Spinal cord (tissue), 9 donors: ENCODE measurements at regions not wholly inside any gene's neighbourhood (a gene's known extent, or its start where the extent isn't known, plus 50 kb on each side); places are given as distances from the start of the nearest gene placed in this dataset.
A peak's percentile ranks its signal among the peaks of the same experiment; 100 is the strongest.

Experiments used
- DNase-seq, 6 donors: peaks; one replicate each; pipeline versions ENCODE4 v3.0.0 to v3.0.0-alpha.2; 2013 to 2015; ENCODE audit warnings: low spot score in 6 of 6, low read depth in 4 of 6
- H3K27ac ChIP-seq: one replicate; pipeline ENCODE4 v1.5.1; 2013; ENCODE audit warnings: low read depth, low read length, control low read depth
- H3K27me3 ChIP-seq: one replicate; pipeline ENCODE4 v1.6.1; 2013; ENCODE audit warnings: low read length; ENCODE audit not compliant: control insufficient read depth, insufficient read depth
- H3K36me3 ChIP-seq: one replicate; pipeline ENCODE4 v1.6.1; 2013; ENCODE audit warnings: low read length; ENCODE audit not compliant: control insufficient read depth, insufficient read depth
- H3K4me1 ChIP-seq: one replicate; pipeline ENCODE4 v1.6.1; 2013; ENCODE audit warnings: low read length; ENCODE audit not compliant: control insufficient read depth, insufficient read depth
- H3K4me3 ChIP-seq: one replicate; pipeline ENCODE4 v1.5.1; 2013; ENCODE audit warnings: low read depth, low read length, control low read depth
- H3K9me3 ChIP-seq: one replicate; pipeline ENCODE4 v1.6.1; 2013; ENCODE audit warnings: low read length; ENCODE audit not compliant: control insufficient read depth, insufficient read depth
- WGBS: methylation state at CpG from one replicate; pipeline ENCODE4 v1.1.5; 2013; ENCODE audit warnings: missing lambda C conversion rate; ENCODE audit not compliant: insufficient coverage; 5-methylcytosine and 5-hydroxymethylcytosine counted together
- donor health status: healthy.

DNA sequence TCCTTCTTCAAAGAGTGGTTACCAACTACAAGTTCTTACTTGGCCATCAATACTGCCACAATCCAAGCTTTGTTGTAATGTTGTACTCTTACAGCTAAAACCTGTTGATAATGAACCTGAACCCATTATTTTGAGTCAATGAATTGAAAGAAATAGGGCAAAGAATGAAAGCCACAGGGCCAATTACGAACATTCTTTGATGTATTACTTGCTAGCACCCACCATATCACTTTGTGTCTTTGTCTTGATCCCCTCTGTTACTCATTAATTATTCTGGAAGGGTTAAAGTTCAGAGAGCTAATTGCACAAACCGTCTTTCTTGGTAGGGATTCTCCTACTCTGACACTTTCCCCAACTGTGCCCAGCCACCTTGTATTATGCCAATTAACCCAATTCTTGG lies 53.2 kb upstream of the TFEC start:
- H3K36me3 ChIP-seq = no peaks in the 10 kb centered on the region
- H3K27ac ChIP-seq = no peak overlapping the region
- H3K4me3 ChIP-seq = no peak overlapping the region
- no peaks in the 10 kb centered on the region for H3K27me3 ChIP-seq
- 20% methylated on average over 2 of the region's 2 CpGs for WGBS
- DNase-seq = no peak
- no peaks in the 10 kb centered on the region for H3K4me1 ChIP-seq
- H3K9me3 ChIP-seq = no peaks in the 10 kb centered on the region

DNA sequence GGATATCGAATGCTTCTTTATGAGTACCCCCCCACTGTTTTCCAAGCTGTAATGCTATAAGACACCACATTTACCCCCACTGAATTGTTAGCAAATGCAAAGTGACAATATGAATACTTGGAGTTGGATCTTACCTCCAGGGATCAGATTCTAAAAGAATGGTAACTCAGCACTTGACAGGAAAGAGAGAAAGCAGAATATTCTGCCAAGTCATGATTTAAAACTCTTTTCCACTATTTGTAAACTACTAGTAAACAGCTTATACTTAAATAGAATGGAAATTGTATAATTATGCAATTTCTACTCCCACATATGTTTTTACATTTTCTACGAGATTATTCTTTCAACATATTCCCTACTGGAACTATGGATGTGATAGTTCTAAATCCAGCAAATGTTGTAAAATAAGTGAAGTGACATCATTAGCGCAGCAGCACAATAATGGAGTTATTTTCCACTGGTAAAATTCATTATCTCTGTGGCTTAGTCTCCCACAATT lies 56.0 kb upstream of the TFEC start:
- H3K27ac ChIP-seq = no peak overlapping the region
- no peak for DNase-seq
- H3K27me3 ChIP-seq = no peaks in the 10 kb centered on the region
- H3K9me3 ChIP-seq = no peaks in the 10 kb centered on the region
- no peak overlapping the region for H3K4me3 ChIP-seq
- no CpG with 5 or more reads among the region's 3 CpGs for WGBS
- no peaks in the 10 kb centered on the region for H3K4me1 ChIP-seq
- no peaks in the 10 kb centered on the region for H3K36me3 ChIP-seq

DNA sequence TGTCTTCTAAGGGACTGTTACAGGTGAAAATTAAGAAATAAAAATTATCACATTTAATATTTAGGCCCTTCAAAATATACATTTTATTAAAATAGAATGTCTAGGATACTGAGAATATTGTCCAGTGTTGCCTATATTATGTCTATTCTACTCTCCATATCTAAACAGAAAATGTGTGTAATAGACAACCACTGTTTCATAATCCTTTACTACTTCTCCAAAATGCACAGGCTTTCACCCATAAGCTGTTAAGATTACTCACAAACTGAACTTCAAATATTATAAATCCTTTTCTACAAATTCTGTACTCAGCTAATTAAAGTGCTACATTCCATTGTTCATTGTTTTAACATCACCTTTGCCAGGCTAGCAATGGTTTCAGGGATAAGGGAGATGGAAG lies 56.7 kb upstream of the TFEC start:
- Histone ChIP-seq H3K4me3 (no peak overlapping the region), H3K9me3 (no peaks in the 10 kb centered on the region), H3K27me3 (no peaks in the 10 kb centered on the region), H3K36me3 (no peaks in the 10 kb centered on the region), H3K4me1 (no peaks in the 10 kb centered on the region), H3K27ac (no peak overlapping the region)
- DNase-seq = no peak

DNA sequence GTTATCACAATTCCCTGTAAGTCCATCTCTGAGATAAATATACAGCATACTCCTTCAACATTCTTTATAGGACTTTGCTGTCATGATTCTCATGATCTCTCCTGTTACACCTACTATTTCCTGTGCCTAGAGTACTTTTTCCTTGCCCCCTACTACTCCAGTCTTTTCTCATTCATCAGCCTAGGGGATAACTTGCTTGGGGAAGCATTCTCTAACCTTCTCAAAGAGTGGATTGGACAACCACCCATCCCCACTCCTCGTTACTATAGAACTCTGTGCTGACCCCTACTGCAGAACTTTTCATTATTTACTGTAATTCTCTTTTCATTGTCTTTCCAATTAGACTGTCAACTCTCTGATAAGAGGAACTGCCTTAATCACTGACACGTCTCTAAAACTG lies 57.4 kb upstream of the TFEC start:
- Histone ChIP-seq H3K9me3 (no peaks in the 10 kb centered on the region), H3K4me3 (no peak overlapping the region), H3K27me3 (no peaks in the 10 kb centered on the region), H3K36me3 (no peaks in the 10 kb centered on the region), H3K27ac (no peak overlapping the region), H3K4me1 (no peaks in the 10 kb centered on the region)
- WGBS = 60% methylated on average over 1 of the region's 2 CpGs
- no peak for DNase-seq

DNA sequence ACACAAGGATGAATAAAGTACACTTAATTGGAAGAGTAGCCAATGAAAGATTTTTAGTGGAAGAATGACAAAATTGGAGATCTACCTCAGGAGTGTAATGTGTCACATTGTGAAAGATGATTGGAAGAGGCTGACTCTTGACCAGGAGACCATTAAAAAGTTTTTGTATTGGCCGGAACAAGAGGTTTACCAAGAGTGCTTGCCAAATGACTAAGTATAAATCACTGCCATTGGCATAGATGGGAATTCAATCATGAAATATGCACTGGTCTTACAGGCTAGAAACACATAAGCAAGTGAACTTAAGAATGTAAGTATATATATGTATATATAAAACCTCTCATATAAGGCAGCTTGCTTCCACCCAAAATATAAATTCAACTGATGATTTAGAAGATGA lies 58.7 kb upstream of the TFEC start:
- DNase-seq = no peak
- no peaks in the 10 kb centered on the region for H3K4me1 ChIP-seq

DNA sequence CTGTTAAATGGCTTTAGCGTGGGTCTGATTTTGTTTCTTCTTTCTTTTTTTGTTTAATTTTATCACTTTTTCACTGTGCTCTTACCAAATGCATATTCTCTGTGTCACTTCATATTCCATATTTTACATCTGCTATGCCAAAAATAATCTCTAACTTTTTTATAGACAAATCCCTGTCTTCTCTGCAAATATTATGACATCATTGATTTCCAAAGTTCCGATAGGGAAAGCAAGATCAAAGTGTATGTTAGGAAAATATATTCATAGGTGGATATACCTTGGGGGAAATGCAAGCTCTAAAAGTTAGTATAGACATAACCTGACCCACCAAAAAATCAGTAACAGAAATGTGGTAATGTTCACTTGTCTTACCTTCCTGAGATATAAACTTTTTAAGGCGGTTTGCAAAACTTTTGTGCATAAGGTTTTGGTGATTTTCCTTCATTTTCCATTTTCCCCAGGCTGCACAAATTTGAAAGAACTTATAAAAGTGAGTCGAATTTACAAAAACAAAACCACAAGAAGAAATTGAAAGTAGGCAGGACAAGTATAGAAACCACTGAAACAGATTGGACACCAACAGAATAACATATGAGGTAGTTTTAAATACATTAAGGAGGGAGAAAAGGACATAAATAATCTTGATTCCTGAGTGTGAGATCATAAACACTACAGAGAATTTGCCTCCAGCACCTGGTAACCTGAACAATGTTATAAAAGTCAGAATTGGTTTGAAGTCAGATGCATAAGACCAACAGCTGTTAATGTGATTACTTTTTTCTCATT lies 63.1 kb upstream of the TFEC start:
- Histone ChIP-seq H3K9me3 (no peaks in the 10 kb centered on the region), H3K36me3 (no peaks in the 10 kb centered on the region), H3K27me3 (no peaks in the 10 kb centered on the region), H3K4me1 (no peaks in the 10 kb centered on the region), H3K4me3 (no peak overlapping the region), H3K27ac (no peak overlapping the region)
- WGBS = no CpG with 5 or more reads among the region's 4 CpGs
- no peak for DNase-seq

More for the DNA sequence above, 58.7 kb upstream of the TFEC start:
- Histone ChIP-seq H3K27me3 (no peaks in the 10 kb centered on the region), H3K4me3 (no peak overlapping the region), H3K36me3 (no peaks in the 10 kb centered on the region), H3K9me3 (no peaks in the 10 kb centered on the region), H3K27ac (no peak overlapping the region)
- WGBS = no CpG with 5 or more reads among the region's 1 CpG

DNA sequence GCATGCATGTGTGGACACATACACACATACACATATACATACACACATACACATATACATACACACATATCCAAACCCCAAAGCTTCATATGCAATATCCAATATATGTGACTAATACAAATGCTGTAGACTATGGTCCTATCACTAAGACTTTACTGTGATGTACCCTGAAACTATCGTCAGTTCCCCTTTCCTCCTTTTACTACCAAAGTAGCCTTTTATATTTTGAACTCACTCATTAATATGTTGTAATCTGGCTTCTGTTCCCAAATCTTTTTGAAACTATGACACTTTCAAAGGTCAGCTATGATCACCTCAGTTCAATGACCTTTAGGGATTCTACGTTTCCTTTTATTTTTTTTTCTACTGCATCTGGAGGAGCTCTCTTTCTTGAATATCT lies 64.8 kb upstream of the TFEC start:
- Histone ChIP-seq H3K27me3 (no peaks in the 10 kb centered on the region), H3K36me3 (no peaks in the 10 kb centered on the region), H3K4me1 (no peaks in the 10 kb centered on the region), H3K27ac (no peak overlapping the region), H3K9me3 (no peaks in the 10 kb centered on the region), H3K4me3 (no peak overlapping the region)
- DNase-seq = no peak
- 95% methylated on average over 2 of the region's 2 CpGs for whole genome bisulfite sequencing

DNA sequence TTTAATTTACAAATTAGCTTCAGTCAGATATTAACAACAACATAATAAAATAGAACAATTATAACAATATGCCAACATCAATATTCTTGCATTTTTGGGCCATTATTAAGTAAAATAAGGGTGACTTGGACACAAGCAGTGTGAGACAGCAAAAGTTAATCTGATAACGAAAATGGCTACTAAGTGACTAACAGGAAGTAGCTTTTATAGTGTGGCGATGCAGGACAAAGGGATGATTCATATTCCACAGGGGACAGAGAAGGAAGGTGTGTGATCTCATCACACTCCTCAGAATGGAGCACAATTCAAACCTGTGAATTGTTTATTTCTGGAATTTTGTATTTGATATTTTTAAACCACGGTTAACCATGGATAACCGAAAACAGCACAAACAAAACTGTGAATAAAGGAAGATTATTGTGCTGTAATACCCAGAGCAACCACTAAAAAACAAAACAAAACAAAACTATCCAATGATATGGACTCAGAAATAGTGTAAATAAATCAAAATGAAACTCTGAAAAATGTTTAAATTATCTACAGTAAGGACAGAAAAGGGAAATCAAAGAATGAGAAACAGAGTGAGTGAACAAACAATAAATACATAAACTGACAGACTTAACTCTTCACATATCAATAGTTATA lies 66.9 kb upstream of the TFEC start:
- H3K36me3 ChIP-seq = no peaks in the 10 kb centered on the region
- no peak for DNase-seq
- 100% methylated on average over 1 of the region's 4 CpGs for WGBS
- H3K9me3 ChIP-seq = no peaks in the 10 kb centered on the region
- H3K27ac ChIP-seq = no peak overlapping the region
- no peaks in the 10 kb centered on the region for H3K27me3 ChIP-seq
- H3K4me3 ChIP-seq = no peak overlapping the region
- H3K4me1 ChIP-seq = no peaks in the 10 kb centered on the region

DNA sequence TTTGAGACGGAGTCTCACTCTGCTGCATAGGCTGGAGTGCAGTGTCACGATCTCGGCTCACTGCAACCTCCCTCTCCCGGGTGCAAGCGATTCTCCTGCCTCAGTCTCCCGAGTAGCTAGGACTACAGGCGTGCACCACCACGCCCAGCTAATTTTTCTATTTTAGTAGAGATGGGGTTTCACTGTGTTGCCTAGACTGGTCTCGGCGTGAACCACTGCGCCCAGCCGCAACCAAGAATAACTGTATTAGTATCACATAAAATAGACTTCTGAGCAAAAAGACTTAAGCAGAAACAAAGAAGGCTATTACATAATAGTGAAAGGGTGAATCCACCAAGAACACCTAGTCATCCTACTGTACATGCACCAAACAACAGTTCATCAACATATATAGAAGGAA lies 67.6 kb upstream of the TFEC start:
- Histone ChIP-seq H3K4me1 (no peaks in the 10 kb centered on the region), H3K27me3 (no peaks in the 10 kb centered on the region), H3K9me3 (no peaks in the 10 kb centered on the region), H3K27ac (no peak overlapping the region), H3K4me3 (no peak overlapping the region), H3K36me3 (no peaks in the 10 kb centered on the region)
- DNase-seq = no peak
- no CpG with 5 or more reads among the region's 12 CpGs for WGBS

DNA sequence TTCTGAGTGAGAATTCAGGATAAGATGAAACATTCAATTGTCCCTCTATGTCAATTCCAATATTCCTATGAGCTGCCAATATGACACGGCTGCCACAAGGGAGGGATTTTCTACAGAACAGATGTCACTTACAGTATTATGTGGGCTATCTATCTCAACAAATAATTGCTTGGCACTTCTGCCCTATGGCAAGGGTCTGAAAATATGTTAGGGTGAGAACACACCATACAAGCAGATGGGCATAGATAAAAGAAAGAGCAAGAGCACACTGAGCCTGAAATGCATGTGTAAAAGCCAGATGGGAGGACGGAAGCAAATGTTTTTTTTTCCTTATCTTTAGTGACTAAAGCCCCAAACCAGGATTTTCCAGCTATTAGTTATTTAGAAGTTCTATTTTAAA lies 70.1 kb upstream of the TFEC start:
- H3K27me3 ChIP-seq = no peaks in the 10 kb centered on the region
- no CpG with 5 or more reads among the region's 2 CpGs for WGBS
- H3K9me3 ChIP-seq = no peaks in the 10 kb centered on the region
- DNase-seq = peak in 2 of 6 donors; percentile 65 to 76
- no peak overlapping the region for H3K4me3 ChIP-seq
- no peak overlapping the region for H3K27ac ChIP-seq
- no peaks in the 10 kb centered on the region for H3K4me1 ChIP-seq
- no peaks in the 10 kb centered on the region for H3K36me3 ChIP-seq
